ENCODE measurements at regions not wholly inside any gene's neighbourhood (a gene's known extent, or its start where the extent isn't known, plus 50 kb on each side); places are given as distances from the start of the nearest gene placed in this dataset.
"Not testable (repeated sequence)": the region's sequence is repeated elsewhere in the genome, so short reads cannot be mapped to it uniquely, and the experiment has no call there.

GRCh38 chr5:82932473-82933220 lies 144.5 kb downstream of the TMEM167A start:
- H3K4me1 Mint-ChIP-seq; ATAC-seq; H3K9me3 Mint-ChIP-seq (ENCODE audit: low read depth); H3K27me3 Mint-ChIP-seq; H3K36me3 Mint-ChIP-seq; H3K27ac Mint-ChIP-seq; H3K4me3 Mint-ChIP-seq; CTCF ChIA-PET; DNase-seq: not testable (repeated sequence)

- Mint-ChIP-seq H3K27ac (no peak overlapping the region), H3K9me3 (ENCODE audit: low read depth) (no peaks in the 10 kb centered on the region), H3K36me3 (no peaks in the 10 kb centered on the region), H3K4me3 (no peak overlapping the region), H3K27me3 (no peaks in the 10 kb centered on the region), H3K4me1 (no peaks in the 10 kb centered on the region)
- ATAC-seq = no peak
- no peak for DNase-seq
- CTCF ChIA-PET = no interaction called here
These were observed 146.1 kb downstream of the TMEM167A start for GRCh38 chr5:82931110-82931509.

- Mint-ChIP-seq H3K9me3 (ENCODE audit: low read depth) (no peaks in the 10 kb centered on the region), H3K4me1 (no peaks in the 10 kb centered on the region)
These were observed 152.2 kb downstream of the TMEM167A start for GRCh38 chr5:82925061-82925411.

DNA sequence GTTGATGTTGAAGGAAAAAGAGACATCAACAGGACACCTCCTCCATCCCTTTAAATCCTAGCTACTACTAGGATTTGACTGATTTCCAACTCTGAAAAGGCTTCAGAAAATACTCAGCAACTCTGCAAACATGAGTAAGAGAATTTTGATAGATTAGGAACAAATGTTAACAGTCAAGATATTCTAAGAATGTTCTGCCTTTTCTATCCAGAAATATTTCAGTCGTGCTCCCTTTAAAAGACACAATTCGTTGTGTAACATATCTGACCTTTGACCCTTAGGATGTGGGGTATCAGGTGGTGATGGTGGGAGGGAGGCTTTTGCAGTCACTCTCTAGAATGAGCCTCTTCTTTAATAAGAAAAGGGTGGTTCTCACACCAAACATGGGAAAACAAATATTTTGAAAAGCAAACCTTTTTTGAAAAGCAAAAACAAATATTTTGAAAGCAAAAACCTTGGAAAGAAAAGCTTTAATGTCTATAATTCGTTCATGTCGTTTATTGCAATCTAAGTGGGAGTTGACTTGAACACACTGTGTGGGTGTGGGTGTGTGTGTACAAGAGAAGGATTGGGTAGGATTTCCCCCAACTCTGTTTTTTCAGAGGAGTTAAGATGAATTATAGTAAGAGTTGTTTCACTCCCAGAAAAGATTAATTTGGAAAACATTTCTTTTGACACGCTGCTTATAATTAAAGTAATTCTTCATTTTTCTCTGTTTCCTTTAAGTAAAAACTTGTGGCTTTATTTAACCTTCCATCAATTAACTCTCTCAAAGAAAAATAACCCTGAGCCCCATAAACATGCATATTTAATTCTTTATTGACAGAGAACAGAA lies 152.8 kb downstream of the TMEM167A start:
- Mint-ChIP-seq H3K9me3 (ENCODE audit: low read depth) (no peaks in the 10 kb centered on the region), H3K4me1 (no peaks in the 10 kb centered on the region), H3K27ac (no peak overlapping the region), H3K36me3 (no peaks in the 10 kb centered on the region), H3K4me3 (no peak overlapping the region), H3K27me3 (peaks cover 4% of the 10 kb centered on the region)
- CTCF ChIA-PET = no interaction called here
- ATAC-seq (no peak), DNase-seq (no peak)

More at GRCh38 chr5:82925061-82925411, 152.2 kb downstream of the TMEM167A start:
- DNase-seq = no peak
- no peak for ATAC-seq
- H3K27me3 Mint-ChIP-seq = peaks cover 4% of the 10 kb centered on the region
- H3K4me3 Mint-ChIP-seq = no peak overlapping the region
- CTCF ChIA-PET = no interaction called here
- no peak overlapping the region for H3K27ac Mint-ChIP-seq
- no peaks in the 10 kb centered on the region for H3K36me3 Mint-ChIP-seq

DNA sequence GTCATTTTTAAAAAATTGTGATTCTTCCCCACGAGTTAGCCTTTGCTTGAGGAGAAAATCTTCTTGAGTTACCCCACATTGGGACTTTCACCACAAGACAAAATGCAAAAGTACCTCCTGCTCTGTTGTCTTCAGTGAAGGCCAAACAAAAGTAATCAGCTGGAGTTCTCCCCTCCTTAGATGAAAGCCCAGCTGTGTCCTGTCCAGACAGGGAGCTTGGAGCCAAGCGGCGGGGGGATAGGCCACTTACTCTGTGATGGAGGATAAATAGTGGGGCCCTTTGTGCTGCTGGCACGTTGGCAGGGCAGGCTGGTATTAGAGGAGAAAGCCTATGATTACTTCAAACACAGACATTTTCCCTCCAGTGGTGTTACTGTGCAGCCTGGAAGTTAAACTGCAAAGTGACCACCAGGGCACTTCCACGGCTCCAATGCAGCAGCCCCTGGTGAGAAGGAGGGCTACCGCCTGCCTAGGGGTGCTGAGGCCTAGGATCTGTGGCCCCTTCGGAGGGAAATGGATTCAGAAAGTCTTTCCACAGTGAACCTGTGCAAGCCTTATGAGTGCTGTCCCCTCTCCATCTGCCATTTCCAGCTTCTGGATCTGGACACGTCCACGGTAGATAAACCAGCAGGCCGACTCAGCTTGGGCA lies 155.0 kb downstream of the TMEM167A start:
- CTCF ChIA-PET = no interaction called here
- Mint-ChIP-seq H3K4me1 (no peaks in the 10 kb centered on the region), H3K9me3 (ENCODE audit: low read depth) (no peaks in the 10 kb centered on the region), H3K27ac (no peak overlapping the region), H3K36me3 (no peaks in the 10 kb centered on the region), H3K27me3 (peaks cover 4% of the 10 kb centered on the region), H3K4me3 (no peak overlapping the region)
- ATAC-seq (no peak), DNase-seq (no peak)

DNA sequence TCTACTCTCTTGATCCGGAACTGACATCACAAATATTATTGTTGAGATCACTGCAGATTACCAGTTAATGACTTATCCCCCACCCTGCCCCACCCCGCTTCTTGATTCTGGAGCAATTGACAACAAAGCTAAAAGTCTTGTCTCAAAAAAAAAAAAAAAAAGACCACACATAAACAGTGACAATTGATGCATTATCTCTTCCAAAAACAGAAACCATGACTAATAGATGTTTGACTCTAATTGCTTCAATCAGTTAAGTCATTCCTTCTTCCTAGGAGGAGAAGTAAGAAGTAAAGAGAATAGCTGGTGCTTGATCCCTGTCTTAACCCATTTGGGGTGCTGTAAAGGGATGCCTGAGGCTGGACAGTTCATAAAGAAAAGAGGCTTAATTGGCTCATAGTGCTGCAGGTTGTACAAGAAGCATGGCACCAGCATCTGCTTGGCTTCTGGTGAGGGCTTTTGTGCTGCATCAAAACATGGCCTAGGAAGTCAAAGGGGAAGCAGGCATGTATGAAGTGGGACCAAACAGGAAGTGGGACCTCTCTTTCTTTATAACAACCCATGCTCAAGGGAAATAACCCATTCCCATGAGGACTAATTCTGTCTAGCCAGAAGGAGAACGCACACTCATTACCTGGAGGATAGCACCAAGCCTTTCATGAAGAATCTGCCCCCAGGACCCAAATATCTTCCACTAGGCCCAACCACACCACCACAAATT lies 158.7 kb downstream of the TMEM167A start:
- Mint-ChIP-seq H3K4me1 (no peaks in the 10 kb centered on the region), H3K36me3 (no peaks in the 10 kb centered on the region), H3K4me3 (no peak overlapping the region), H3K27me3 (peaks cover 4% of the 10 kb centered on the region), H3K9me3 (ENCODE audit: low read depth) (peaks cover 12% of the 10 kb centered on the region), H3K27ac (no peak overlapping the region)
- no peak for ATAC-seq
- no peak for DNase-seq
- CTCF ChIA-PET = no interaction called here

GRCh38 chr5:82917584-82917983 lies 159.6 kb downstream of the TMEM167A start:
- CTCF ChIA-PET = no interaction called here
- H3K9me3 Mint-ChIP-seq (ENCODE audit: low read depth) = peaks cover 12% of the 10 kb centered on the region
- DNase-seq (no peak), ATAC-seq (no peak)
- H3K27ac Mint-ChIP-seq = no peak overlapping the region
- no peak overlapping the region for H3K4me3 Mint-ChIP-seq
- H3K27me3 Mint-ChIP-seq = peaks cover 4% of the 10 kb centered on the region
- no peaks in the 10 kb centered on the region for H3K36me3 Mint-ChIP-seq
- H3K4me1 Mint-ChIP-seq = no peaks in the 10 kb centered on the region

- CTCF ChIA-PET = no interaction called here
- peaks cover 12% of the 10 kb centered on the region for H3K9me3 Mint-ChIP-seq (ENCODE audit: low read depth)
- no peak overlapping the region for H3K27ac Mint-ChIP-seq
- DNase-seq (no peak), ATAC-seq (no peak)
- peaks cover 2% of the 10 kb centered on the region for H3K27me3 Mint-ChIP-seq
- no peak overlapping the region for H3K4me3 Mint-ChIP-seq
- H3K36me3 Mint-ChIP-seq = no peaks in the 10 kb centered on the region
- peaks cover 3% of the 10 kb centered on the region for H3K4me1 Mint-ChIP-seq
These were observed 163.2 kb downstream of the TMEM167A start for GRCh38 chr5:82913971-82914370.

DNA sequence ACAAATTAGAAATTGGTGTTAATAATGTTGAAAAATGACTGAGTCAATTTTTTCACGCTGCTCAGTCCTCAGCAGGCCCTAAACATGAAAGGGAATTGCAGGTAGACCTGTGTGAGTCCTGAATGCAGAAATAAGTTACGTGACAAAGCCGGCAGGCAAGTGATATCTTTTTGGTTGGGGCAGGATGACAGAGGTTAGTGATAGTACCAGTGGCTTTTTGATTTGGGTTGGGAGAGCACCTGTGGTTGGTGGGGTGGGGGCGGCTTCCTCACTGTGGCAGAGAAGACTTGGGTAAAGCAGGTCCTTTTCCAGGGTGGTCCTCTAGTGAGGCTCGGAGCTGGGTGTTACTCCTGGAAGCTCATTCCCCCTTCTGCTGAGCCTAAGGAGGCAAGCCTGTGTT lies 164.7 kb downstream of the TMEM167A start:
- H3K27me3 Mint-ChIP-seq = peaks cover 2% of the 10 kb centered on the region
- no peak overlapping the region for H3K27ac Mint-ChIP-seq
- peaks cover 3% of the 10 kb centered on the region for H3K4me1 Mint-ChIP-seq
- H3K36me3 Mint-ChIP-seq = no peaks in the 10 kb centered on the region
- DNase-seq = no peak
- ATAC-seq = no peak
- peaks cover 12% of the 10 kb centered on the region for H3K9me3 Mint-ChIP-seq (ENCODE audit: low read depth)
- H3K4me3 Mint-ChIP-seq = no peak overlapping the region
- CTCF ChIA-PET = no interaction called here

DNA sequence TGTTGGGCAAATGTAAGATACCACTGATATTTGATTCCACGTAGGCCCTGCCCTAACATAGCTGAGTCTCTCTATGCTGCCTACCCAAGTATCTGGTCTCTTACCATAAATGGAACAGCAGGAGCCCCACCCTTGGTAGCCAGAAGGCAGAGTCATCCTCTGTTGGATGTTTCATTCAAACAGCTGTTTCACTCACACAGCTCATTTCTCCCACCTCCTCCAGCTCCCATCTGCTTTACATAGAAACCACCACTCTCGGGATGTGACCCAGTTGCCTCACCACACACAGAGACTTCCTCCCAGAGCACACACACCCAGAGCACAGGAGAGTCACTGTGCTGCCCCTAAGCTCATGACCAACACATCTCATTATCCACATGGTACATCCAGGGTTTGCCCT lies 165.3 kb downstream of the TMEM167A start:
- no peak overlapping the region for H3K4me3 Mint-ChIP-seq
- no peak overlapping the region for H3K27ac Mint-ChIP-seq
- H3K27me3 Mint-ChIP-seq = peaks cover 2% of the 10 kb centered on the region
- peaks cover 12% of the 10 kb centered on the region for H3K9me3 Mint-ChIP-seq (ENCODE audit: low read depth)
- ATAC-seq (no peak), DNase-seq (no peak)
- no peaks in the 10 kb centered on the region for H3K36me3 Mint-ChIP-seq
- CTCF ChIA-PET = no interaction called here
- peaks cover 3% of the 10 kb centered on the region for H3K4me1 Mint-ChIP-seq

DNA sequence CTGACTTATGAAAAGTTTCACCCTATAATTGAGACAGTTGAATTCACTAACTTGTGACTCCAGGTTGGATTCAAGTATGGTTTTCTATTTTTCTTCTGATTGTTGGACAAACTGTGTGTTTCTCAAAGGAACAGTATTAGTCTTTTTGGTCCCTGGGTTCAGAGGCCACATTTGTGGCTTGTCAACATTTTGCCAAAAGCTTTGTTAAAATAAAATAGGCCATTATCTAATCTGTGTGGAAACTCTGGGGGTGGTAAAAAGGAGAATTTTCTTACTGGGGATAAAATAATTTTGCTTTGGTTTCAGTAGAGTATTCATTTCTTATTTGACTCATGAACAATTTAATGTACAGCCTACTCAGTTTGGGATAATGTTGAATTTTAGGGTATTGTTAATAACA lies 166.3 kb downstream of the TMEM167A start:
- Mint-ChIP-seq H3K36me3 (no peaks in the 10 kb centered on the region), H3K4me1 (peaks cover 3% of the 10 kb centered on the region), H3K27me3 (peaks cover 5% of the 10 kb centered on the region), H3K27ac (no peak overlapping the region), H3K4me3 (no peak overlapping the region), H3K9me3 (ENCODE audit: low read depth) (peaks cover 9% of the 10 kb centered on the region)
- no peak for DNase-seq
- no peak for ATAC-seq
- CTCF ChIA-PET = no interaction called here

DNA sequence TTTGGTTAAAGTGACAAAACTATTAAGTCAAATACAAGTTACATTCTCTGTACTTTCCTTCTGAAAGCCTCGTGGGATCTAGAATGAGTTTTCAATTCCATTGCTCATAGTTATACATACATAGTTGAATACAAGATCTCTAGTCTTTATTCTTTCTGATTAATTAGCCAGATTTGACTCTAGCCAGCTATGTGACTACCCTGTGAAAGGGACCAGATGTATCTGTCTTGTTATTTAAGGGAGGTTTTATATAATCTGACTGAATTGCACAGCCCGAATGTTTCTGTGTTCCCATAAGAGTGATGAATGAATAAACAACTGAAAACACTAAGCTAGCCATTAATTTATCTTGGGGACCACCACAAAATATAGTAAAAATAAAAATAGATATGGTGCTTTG lies 166.7 kb downstream of the TMEM167A start:
- Mint-ChIP-seq H3K27me3 (peaks cover 9% of the 10 kb centered on the region), H3K36me3 (no peaks in the 10 kb centered on the region), H3K27ac (no peak overlapping the region), H3K4me1 (peaks cover 3% of the 10 kb centered on the region), H3K4me3 (no peak overlapping the region), H3K9me3 (ENCODE audit: low read depth) (peaks cover 6% of the 10 kb centered on the region)
- no peak for DNase-seq
- no peak for ATAC-seq
- CTCF ChIA-PET = no interaction called here

DNA sequence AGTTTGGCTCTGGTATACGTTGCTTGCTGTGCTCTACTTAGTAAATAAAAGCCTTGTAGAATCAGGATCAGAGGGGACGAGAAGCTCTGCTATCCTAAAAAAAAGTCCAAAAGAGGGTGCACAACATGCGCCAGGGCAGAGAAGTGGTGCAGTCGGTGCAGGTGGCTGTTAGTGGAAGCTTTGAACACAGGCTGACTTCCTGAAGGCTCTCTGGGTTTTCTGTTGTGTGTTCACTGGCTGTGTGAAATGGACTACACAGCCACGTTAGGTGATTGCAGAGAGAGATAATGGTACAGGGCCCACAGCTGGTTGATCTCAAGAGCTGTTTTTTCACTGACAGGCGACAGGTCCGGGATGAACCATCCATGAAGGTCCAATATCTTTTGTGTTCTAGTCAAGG lies 167.4 kb downstream of the TMEM167A start:
- H3K27ac Mint-ChIP-seq = no peak overlapping the region
- no peak for DNase-seq

More for the DNA sequence above, 167.4 kb downstream of the TMEM167A start:
- Mint-ChIP-seq H3K4me1 (peaks cover 3% of the 10 kb centered on the region), H3K9me3 (ENCODE audit: low read depth) (no peaks in the 10 kb centered on the region), H3K4me3 (no peak overlapping the region), H3K27me3 (peaks cover 12% of the 10 kb centered on the region), H3K36me3 (no peaks in the 10 kb centered on the region)
- ATAC-seq = no peak
- CTCF ChIA-PET = no interaction called here

Measured in activated CD8-positive, alpha-beta memory T cell treated with anti-CD3 and anti-CD28 coated beads, Interleukin-2, amount 10 ng/mL, durations not matched to agents 7 days and 5 days (primary cell).